Heart right ventricle (tissue), 16 donors: ENCODE measurements at regions not wholly inside any gene's neighbourhood (a gene's known extent, or its start where the extent isn't known, plus 50 kb on each side); places are given as distances from the start of the nearest gene placed in this dataset.

Source experiments
- ATAC-seq, 8 donors: fragments of 200-7000 bp; cut with Tn5 transposase; one replicate each; pipeline ENCODE4 v1.9.1; 2020; ENCODE audit warnings: mild to moderate bottlenecking in 8 of 8, moderate library complexity in 8 of 8, moderate number of reproducible peaks in 1 of 8
- DNase-seq, 2 donors: peaks; one replicate each; pipeline ENCODE4 v3.0.0-alpha.2; 2020
- H3K27ac ChIP-seq, 10 donors: fragments of 200-600 bp; sonication (generic) in 2 of 10; one replicate each; pipeline versions ENCODE4 v1.5.0 to v1.8.0; 2020 to 2022; ENCODE audit warnings: mild to moderate bottlenecking in 3 of 10
- H3K27me3 ChIP-seq, 7 donors: fragments of 200-600 bp; one replicate each; pipeline ENCODE4 v1.8.0; 2021 to 2022; ENCODE audit warnings: mild to moderate bottlenecking in 2 of 7
- H3K36me3 ChIP-seq, 9 donors: fragments of 200-600 bp; sonication (generic) in 1 of 9; one replicate each; pipeline versions ENCODE4 v1.5.0 to v1.8.0; 2020 to 2022; ENCODE audit warnings: mild to moderate bottlenecking in 2 of 9
- H3K4me1 ChIP-seq, 9 donors: fragments of 200-600 bp; sonication (generic) in 1 of 9; one replicate each; pipeline versions ENCODE4 v1.5.0 to v1.8.0; 2020 to 2022; ENCODE audit warnings: mild to moderate bottlenecking in 4 of 9
- H3K4me3 ChIP-seq, 10 donors: fragments of 200-600 bp; sonication (generic) in 2 of 10; one replicate each; pipeline versions ENCODE4 v1.5.0 to v1.8.0; 2020 to 2022; ENCODE audit warnings: mild to moderate bottlenecking in 7 of 10, moderate library complexity in 2 of 10
- H3K9me3 ChIP-seq, 11 donors: fragments of 200-600 bp in 10 of 11; sonication (generic) in 2 of 11; one replicate each; pipeline versions ENCODE4 v1.5.0 to v1.8.0; 2013 to 2022; ENCODE audit warnings: mild to moderate bottlenecking in 2 of 11, control low read depth in 1 of 11, moderate library complexity in 1 of 11
- WGBS, 2 donors: extraction: QIAGEN DNeasy Blood & Tissue Kit; methylation state at CpG; one replicate each; pipeline ENCODE4 v1.1.7; 2013; ENCODE audit warnings: inconsistent platforms in 1 of 2; 5-methylcytosine and 5-hydroxymethylcytosine counted together
- intact Hi-C, 10 donors: fragments of 100-400 bp; cut with DNase I; formaldehyde crosslinking; loops; one replicate each; pipeline versions ENCODE4 v1.11.1 to v1.14.2; 2022
- TF ChIP-seq, protein P1 (sequence below), 9 donors: fragments of 200-600 bp; sonication (generic) in 2 of 9; IDR thresholded peaks; one replicate each; pipeline versions ENCODE4 v1.5.0 to v1.8.0; 2021 to 2022; ENCODE audit warnings: antibody characterized with exemption in 9 of 9, mild to moderate bottlenecking in 5 of 9, moderate library complexity in 1 of 9
- donor health status: Arrhythmogenic right ventricular cardiomyopathy.
- donor health status: ischemic (EF 13 %, LVEDD 7.1; RV severe dilation, severe dysfunction).
- donor health status: healthy with polysubstance abuse.
- donor health status: DM: no; HTN: yes; CAD: no.
- donor health status: DM: no; HTN: no; CAD: no.
- donor health status: ischemic (EF 25% LVEDD 6.9; RV normal size, moderate dysfunction).
- donor health status: ischemic (EF 25% LVEDD 5.7; RV mildly dilated, moderate dysfunction).
- donor health status: healthy.
- donor health status: DM: yes; HTN: yes; CAD: no.
- donor health status: Ischemic cardiomyopathy.
- donor health status: ischemic (EF 35%, LVEDD 5.7; RV mildly dilated, moderate dysfunction).
- donor health status: nonischemic (EF 11% LVEDD 7.7; RV severe dilation, severe dysfunction).
- donor health status: DM: yes; HTN: yes; CAD: no.
- donor health status: PGD.
- donor health status: ischemic (EF 29% LVEDD 5.4; RV normal size, mild dysfunction).
- donor health status: nonischemic (EF 23%, LVEDD 6.1; RV moderate dilation, normal function).

DNA sequence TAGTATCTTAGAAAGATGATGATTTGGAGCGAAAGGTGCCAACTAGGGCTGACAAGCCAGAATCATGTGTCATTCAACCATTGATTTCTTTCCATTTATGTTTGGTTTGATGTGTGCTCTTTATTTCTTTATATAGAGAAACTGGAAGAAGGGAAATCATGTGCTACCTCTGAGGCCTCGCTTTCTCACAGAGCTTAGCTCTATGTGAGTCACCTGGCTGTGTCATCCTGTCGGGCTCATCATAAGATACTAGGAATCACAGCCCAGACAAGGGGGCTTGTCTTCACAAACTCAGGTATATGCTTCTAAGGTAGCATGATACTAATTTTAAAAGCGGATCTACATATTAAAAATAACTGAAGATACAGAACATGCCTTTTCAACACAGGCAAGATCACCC is 81.7 kb upstream of the GPM6B start:
- no peak for DNase-seq
- Histone ChIP-seq H3K27me3 (peaks cover 0 to 49% (median 0%) of the 10 kb centered on the region in 7 donors), H3K4me1 (no peaks in the 10 kb centered on the region), H3K27ac (no peak overlapping the region), H3K4me3 (no peak overlapping the region), H3K36me3 (no peaks in the 10 kb centered on the region), H3K9me3 (no peaks in the 10 kb centered on the region)
- no peak for ATAC-seq
- WGBS, 2 donors = 89 to 97% methylated on average over 4 of the region's 4 CpGs
- intact Hi-C loops = loop anchor here in 1 of 10 donors (5.0 kb wide), 1 partner anchor 129 kb away; the partner anchor contains the start of gene GEMIN8
- TF ChIP-seq, protein P1, sequence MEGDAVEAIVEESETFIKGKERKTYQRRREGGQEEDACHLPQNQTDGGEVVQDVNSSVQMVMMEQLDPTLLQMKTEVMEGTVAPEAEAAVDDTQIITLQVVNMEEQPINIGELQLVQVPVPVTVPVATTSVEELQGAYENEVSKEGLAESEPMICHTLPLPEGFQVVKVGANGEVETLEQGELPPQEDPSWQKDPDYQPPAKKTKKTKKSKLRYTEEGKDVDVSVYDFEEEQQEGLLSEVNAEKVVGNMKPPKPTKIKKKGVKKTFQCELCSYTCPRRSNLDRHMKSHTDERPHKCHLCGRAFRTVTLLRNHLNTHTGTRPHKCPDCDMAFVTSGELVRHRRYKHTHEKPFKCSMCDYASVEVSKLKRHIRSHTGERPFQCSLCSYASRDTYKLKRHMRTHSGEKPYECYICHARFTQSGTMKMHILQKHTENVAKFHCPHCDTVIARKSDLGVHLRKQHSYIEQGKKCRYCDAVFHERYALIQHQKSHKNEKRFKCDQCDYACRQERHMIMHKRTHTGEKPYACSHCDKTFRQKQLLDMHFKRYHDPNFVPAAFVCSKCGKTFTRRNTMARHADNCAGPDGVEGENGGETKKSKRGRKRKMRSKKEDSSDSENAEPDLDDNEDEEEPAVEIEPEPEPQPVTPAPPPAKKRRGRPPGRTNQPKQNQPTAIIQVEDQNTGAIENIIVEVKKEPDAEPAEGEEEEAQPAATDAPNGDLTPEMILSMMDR (IDR thresholded peaks at IDR 0.05) = no peak

DNA sequence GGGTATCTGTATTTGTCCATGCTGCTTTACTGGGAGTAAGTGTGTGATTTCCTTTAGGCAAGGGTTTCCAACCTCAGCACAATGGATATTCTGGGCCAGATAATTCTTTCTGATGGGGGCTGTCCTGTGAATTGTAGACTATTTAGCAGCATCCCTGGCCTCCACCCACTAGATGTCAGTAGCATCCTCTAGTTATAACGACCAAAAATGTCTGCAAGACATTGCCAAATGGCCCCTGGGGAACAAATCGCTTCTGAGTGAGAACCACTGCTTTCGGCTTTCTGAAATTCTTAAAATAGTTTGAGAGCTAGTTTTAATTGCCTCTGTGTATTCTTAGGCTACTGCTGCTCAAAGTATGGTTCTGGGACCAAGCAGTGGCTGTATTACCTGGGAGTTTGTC is 81.2 kb upstream of the GPM6B start:
- no peak for ATAC-seq
- peak in 1 of 2 donors; percentile 25 for DNase-seq
- Histone ChIP-seq H3K27me3 (peaks cover 0 to 53% (median 0%) of the 10 kb centered on the region in 7 donors), H3K36me3 (no peaks in the 10 kb centered on the region), H3K4me3 (no peak overlapping the region), H3K9me3 (no peaks in the 10 kb centered on the region), H3K4me1 (no peaks in the 10 kb centered on the region), H3K27ac (no peak overlapping the region)
- TF ChIP-seq, protein P1 (IDR thresholded peaks at IDR 0.05) = peak in 4 of 9 donors; percentile 13 to 34 (median 28)
- 57 to 60% methylated on average over 3 of the region's 3 CpGs for WGBS, 2 donors
- intact Hi-C loops = loop anchor here in 1 of 10 donors (5.0 kb wide), 1 partner anchor 129 kb away; the partner anchor contains the start of gene GEMIN8

GRCh38 chrX:13897566-13897965 is 80.7 kb upstream of the GPM6B start:
- DNase-seq = no peak
- H3K4me1 ChIP-seq = no peaks in the 10 kb centered on the region
- H3K27ac ChIP-seq = no peak overlapping the region
- ATAC-seq = no peak
- TF ChIP-seq, protein P1 (IDR thresholded peaks at IDR 0.05) = no peak
- H3K27me3 ChIP-seq = peaks cover 0 to 52% (median 0%) of the 10 kb centered on the region in 7 donors
- no peak overlapping the region for H3K4me3 ChIP-seq
- H3K9me3 ChIP-seq = no peaks in the 10 kb centered on the region
- no peaks in the 10 kb centered on the region for H3K36me3 ChIP-seq
- whole genome bisulfite sequencing, 2 donors = 81 to 86% methylated on average over 4 of the region's 4 CpGs
- intact Hi-C loops = loop anchor here in 1 of 10 donors (5.0 kb wide), 1 partner anchor 130 kb away; the partner anchor contains the start of gene GEMIN8

DNA sequence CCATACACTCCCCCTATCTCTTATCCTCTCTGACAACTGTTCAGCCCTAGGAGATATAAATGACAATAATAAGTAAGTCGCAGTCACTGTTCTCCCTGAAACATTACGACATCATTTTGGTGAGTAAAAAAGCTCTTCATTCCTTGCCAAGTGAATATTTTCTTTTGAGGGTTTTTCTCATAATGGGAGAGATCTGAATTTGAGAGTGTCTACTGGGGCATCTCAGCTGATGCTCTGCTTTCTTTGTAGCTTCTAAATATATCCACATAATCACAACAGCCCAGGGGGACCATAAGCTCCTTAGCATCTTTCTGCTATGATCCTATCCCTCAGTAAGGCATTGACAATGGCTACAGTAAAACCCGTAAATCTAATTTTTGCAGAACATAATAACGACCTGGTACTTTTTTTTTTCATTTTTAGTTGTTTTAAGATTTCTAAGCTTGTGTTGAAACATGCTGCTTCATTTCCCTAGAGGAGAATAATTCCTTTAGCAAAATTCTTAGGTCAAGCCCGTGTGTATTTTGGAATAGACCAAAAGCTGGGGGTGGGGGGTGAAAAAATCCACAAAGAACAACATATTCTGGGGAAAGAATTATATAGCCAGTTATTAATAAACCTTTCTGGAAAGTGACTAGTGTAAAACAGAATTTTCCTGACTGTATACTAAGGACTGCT is 78.1 kb upstream of the GPM6B start:
- 44 to 59% methylated on average over 5 of the region's 5 CpGs for WGBS, 2 donors
- H3K27ac ChIP-seq = no peak overlapping the region
- DNase-seq (no peak), ATAC-seq (peak in 4 of 8 donors; percentile 16 to 49 (median 42))
- intact Hi-C loops = loop anchor here in 1 of 10 donors (5.0 kb wide), 1 partner anchor 132 kb away; the partner anchor contains the start of gene GEMIN8
- TF ChIP-seq, protein P1 (IDR thresholded peaks at IDR 0.05) = no peak
- peaks cover 0 to 71% (median 0%) of the 10 kb centered on the region in 7 donors for H3K27me3 ChIP-seq
- H3K4me3 ChIP-seq = no peak overlapping the region
- H3K9me3 ChIP-seq = no peaks in the 10 kb centered on the region
- H3K36me3 ChIP-seq = no peaks in the 10 kb centered on the region
- H3K4me1 ChIP-seq = no peaks in the 10 kb centered on the region
